DOHH2 (cell line): ENCODE measurements at regions not wholly inside any gene's neighbourhood (a gene's known extent, or its start where the extent isn't known, plus 50 kb on each side); places are given as distances from the start of the nearest gene placed in this dataset.

Source experiments
- H3F3A ChIP-seq: fragments of 200-600 bp; sonication (generic), shearing (Covaris generic); 2 replicates; pipeline ENCODE4 v1.6.0; 2016; ENCODE audit warnings: antibody characterized with exemption, mild to moderate bottlenecking; ENCODE audit not compliant: control insufficient read depth, insufficient read depth
- H3K27ac ChIP-seq: fragments of 200-600 bp; sonication (generic); 2 replicates; pipeline ENCODE4 v1.5.1; 2014; ENCODE audit warnings: low read depth, mild to moderate bottlenecking, low read length, moderate library complexity
- H3K27me3 ChIP-seq: fragments of 200-600 bp; sonication (generic); 2 replicates; pipeline ENCODE4 v1.6.1; 2014; ENCODE audit warnings: mild to moderate bottlenecking, low read length, mixed read lengths; ENCODE audit not compliant: control insufficient read depth
- H3K36me3 ChIP-seq: fragments of 200-600 bp; sonication (generic); 2 replicates; pipeline ENCODE4 v1.6.1; 2014; ENCODE audit warnings: mild to moderate bottlenecking, low read length, moderate library complexity, mixed read lengths; ENCODE audit not compliant: control insufficient read depth
- H3K4me1 ChIP-seq: fragments of 200-600 bp; sonication (generic); 2 replicates; pipeline ENCODE4 v1.6.1; 2014; ENCODE audit warnings: mild to moderate bottlenecking, low read length, mixed read lengths; ENCODE audit not compliant: control insufficient read depth
- H3K4me2 ChIP-seq: fragments of 200-600 bp; sonication (generic); 2 replicates; pipeline ENCODE4 v1.6.0; 2014; ENCODE audit warnings: mild to moderate bottlenecking, low read length, moderate library complexity
- H3K4me3 ChIP-seq: fragments of 200-600 bp; sonication (generic); 2 replicates; pipeline ENCODE4 v1.5.1; 2014; ENCODE audit warnings: mild to moderate bottlenecking, low read length, mixed read lengths
- H3K79me2 ChIP-seq: fragments of 200-600 bp; sonication (generic); 2 replicates; pipeline ENCODE4 v1.6.1; 2014; ENCODE audit warnings: mild to moderate bottlenecking, low read length, mixed read lengths; ENCODE audit not compliant: control insufficient read depth
- H3K9me2 ChIP-seq: fragments of 200-600 bp; sonication (generic); replicated peaks from 2 replicates; pipeline ENCODE4 v1.6.1; 2014; ENCODE audit warnings: mild to moderate bottlenecking, low read length, mixed read lengths; ENCODE audit not compliant: control insufficient read depth
- H3K9me3 ChIP-seq: fragments of 200-600 bp; sonication (generic); 2 replicates; pipeline ENCODE4 v1.6.1; 2014; ENCODE audit warnings: antibody characterized with exemption, low read length, mixed read lengths; ENCODE audit not compliant: control insufficient read depth, insufficient read depth
- H4K20me1 ChIP-seq: fragments of 200-600 bp; sonication (generic); 2 replicates; pipeline ENCODE4 v1.6.0; 2014; ENCODE audit warnings: low read depth, mild to moderate bottlenecking, antibody characterized with exemption, low read length, moderate library complexity; ENCODE audit not compliant: control insufficient read depth, insufficient read depth
- EZH2phosphoT487 ChIP-seq: fragments of 200-600 bp; sonication (generic); IDR thresholded peaks from 2 replicates; pipeline ENCODE4 v1.6.1; 2017; ENCODE audit warnings: borderline replicate concordance, mild to moderate bottlenecking, antibody characterized with exemption, low read length, moderate library complexity, mixed read lengths
- TF ChIP-seq, protein P1 (sequence below): fragments of 200-600 bp; sonication (generic); IDR thresholded peaks from one replicate; pipeline ENCODE4 v1.5.1; 2014; ENCODE audit warnings: antibody characterized with exemption, mild to moderate bottlenecking, low read depth, low read length; ENCODE audit not compliant: poor library complexity, severe bottlenecking

DNA sequence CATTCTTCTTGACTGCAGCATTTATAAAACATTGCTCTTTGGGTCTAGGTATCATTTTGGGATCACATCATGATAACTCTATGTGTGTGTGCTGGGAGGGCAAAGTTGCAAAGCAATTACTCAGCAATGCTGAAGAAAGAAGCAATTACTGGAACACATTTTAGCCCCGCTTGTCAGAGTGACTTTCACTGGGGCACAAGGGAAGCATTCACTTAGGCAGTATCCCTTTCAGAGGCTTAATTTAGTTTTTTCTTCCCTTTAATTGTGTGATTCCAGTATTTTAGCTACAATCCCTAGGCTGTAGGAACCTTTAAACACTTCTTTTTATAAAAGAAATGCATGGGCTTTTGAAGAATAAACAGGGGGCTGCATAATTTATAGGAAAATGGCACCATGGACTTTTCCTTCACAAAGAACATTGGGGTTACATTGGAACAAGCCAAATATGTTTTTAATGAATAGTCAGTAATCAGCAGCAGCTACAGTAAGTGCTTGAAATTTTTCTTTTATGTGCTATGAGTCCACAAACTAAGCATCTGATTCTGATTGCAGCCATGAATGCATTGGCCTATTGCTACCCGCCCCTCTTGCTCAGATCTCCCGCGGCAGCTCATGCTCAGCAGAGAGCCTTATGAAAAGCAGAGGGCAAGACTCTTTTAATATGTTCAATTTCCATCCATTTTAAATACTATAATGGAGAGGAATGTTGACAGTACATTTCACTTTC is 51.2 kb upstream of the NXPH1 start:
- no peaks in the 10 kb centered on the region for H3K27me3 ChIP-seq
- no peaks in the 10 kb centered on the region for H4K20me1 ChIP-seq
- no peaks in the 10 kb centered on the region for H3K79me2 ChIP-seq
- no peaks in the 10 kb centered on the region for H3K36me3 ChIP-seq
- TF ChIP-seq, protein P1, sequence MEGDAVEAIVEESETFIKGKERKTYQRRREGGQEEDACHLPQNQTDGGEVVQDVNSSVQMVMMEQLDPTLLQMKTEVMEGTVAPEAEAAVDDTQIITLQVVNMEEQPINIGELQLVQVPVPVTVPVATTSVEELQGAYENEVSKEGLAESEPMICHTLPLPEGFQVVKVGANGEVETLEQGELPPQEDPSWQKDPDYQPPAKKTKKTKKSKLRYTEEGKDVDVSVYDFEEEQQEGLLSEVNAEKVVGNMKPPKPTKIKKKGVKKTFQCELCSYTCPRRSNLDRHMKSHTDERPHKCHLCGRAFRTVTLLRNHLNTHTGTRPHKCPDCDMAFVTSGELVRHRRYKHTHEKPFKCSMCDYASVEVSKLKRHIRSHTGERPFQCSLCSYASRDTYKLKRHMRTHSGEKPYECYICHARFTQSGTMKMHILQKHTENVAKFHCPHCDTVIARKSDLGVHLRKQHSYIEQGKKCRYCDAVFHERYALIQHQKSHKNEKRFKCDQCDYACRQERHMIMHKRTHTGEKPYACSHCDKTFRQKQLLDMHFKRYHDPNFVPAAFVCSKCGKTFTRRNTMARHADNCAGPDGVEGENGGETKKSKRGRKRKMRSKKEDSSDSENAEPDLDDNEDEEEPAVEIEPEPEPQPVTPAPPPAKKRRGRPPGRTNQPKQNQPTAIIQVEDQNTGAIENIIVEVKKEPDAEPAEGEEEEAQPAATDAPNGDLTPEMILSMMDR: no peak
- TF ChIP-seq EZH2phosphoT487: no peak
- H3K9me2 ChIP-seq: no peaks in the 10 kb centered on the region; the same call in 1 of the 2 replicates
- H3K9me3 ChIP-seq: no peaks in the 10 kb centered on the region
- H3K4me1 ChIP-seq: no peaks in the 10 kb centered on the region
- no peak overlapping the region for H3K4me3 ChIP-seq
- no peaks in the 10 kb centered on the region for H3F3A ChIP-seq
- no peak overlapping the region for H3K4me2 ChIP-seq
- H3K27ac ChIP-seq: no peak overlapping the region
